ENCODE measurements at regions not wholly inside any gene's neighbourhood (a gene's known extent, or its start where the extent isn't known, plus 50 kb on each side); places are given as distances from the start of the nearest gene placed in this dataset.

GRCh38 chr10:121152033-121152432 is 300.9 kb downstream of the WDR11 start:
- ATAC-seq (ENCODE audit: low FRiP score), result no peak
- intact Hi-C loops (cut with DNase I), result no loop called here
- Histone ChIP-seq H3K27me3 (ENCODE audit: control insufficient read depth in 1 of 2, insufficient read depth in 2 of 2, low read length in 1 of 2) (no peaks in the 10 kb centered on the region), H3K9me3 (ENCODE audit: control insufficient read depth, low read length) (peaks cover 2% of the 10 kb centered on the region), H3K36me3 (ENCODE audit: control insufficient read depth in 1 of 2, insufficient read depth in 2 of 2, low read length in 1 of 2) (no peaks in the 10 kb centered on the region), H3K4me1 (ENCODE audit: control insufficient read depth in 1 of 2, insufficient read depth in 2 of 2, low read length in 2 of 2) (no peaks in the 10 kb centered on the region), H3K4me3 (ENCODE audit: low read length in 2 of 2) (no peak overlapping the region), H3K27ac (ENCODE audit: low read depth in 1 of 2, low read length in 2 of 2) (no peak overlapping the region)
- no peak for DNase-seq
- 85 to 86% methylated on average over 2 of the region's 2 CpGs for WGBS, 2 donors

DNA sequence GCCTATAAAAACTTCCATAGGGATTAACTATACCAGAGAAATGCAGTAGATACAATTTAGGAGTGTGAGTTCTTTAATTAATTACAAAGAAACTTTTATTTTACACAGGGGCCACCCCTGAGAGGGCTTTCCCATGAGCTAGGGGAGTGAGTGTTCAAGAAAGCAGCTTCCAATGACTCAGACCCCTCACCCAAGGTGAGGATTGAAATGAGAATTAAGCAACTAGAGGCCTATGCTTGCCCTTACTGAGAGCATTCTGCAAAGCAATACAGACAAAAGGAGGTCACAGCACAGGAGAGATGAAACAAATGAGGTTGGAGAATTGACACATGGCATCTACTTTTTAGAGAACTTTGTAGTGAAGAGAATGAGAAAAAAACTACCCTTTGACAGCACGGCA is 301.8 kb downstream of the WDR11 start:
- DNase-seq, result no peak
- Histone ChIP-seq H3K27me3 (ENCODE audit: control insufficient read depth in 1 of 2, insufficient read depth in 2 of 2, low read length in 1 of 2) (no peaks in the 10 kb centered on the region), H3K36me3 (ENCODE audit: control insufficient read depth in 1 of 2, insufficient read depth in 2 of 2, low read length in 1 of 2) (no peaks in the 10 kb centered on the region), H3K9me3 (ENCODE audit: control insufficient read depth, low read length) (peaks cover 2% of the 10 kb centered on the region), H3K27ac (ENCODE audit: low read depth in 1 of 2, low read length in 2 of 2) (no peak overlapping the region), H3K4me3 (ENCODE audit: low read length in 2 of 2) (no peak overlapping the region), H3K4me1 (ENCODE audit: control insufficient read depth in 1 of 2, insufficient read depth in 2 of 2, low read length in 2 of 2) (no peaks in the 10 kb centered on the region)
- no peak for ATAC-seq (ENCODE audit: low FRiP score)
- WGBS, 2 donors, result 86 to 89% methylated on average over 1 of the region's 1 CpG
- intact Hi-C loops (cut with DNase I), result no loop called here

DNA sequence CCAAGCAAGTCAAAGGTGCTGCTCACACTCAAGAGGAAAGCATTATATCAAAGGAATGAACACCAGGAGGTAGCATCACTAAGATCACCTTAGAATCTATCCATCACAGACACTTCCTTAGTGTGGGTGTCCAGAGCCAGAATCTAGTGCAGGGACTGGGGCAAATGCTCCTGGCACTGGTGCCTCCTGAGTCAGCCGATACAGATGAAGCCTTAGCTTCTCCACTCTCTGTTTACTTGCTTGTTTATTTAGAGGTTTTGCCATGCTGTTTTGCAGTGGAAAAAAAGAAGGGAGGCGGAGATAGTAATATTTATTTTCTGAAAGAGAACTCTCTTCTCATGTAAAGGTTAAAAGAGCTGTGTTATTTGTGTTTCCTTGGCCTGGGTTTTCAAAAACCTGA is 303.1 kb downstream of the WDR11 start:
- Histone ChIP-seq H3K4me1 (ENCODE audit: control insufficient read depth in 1 of 2, insufficient read depth in 2 of 2, low read length in 2 of 2) (no peaks in the 10 kb centered on the region), H3K36me3 (ENCODE audit: control insufficient read depth in 1 of 2, insufficient read depth in 2 of 2, low read length in 1 of 2) (no peaks in the 10 kb centered on the region), H3K4me3 (ENCODE audit: low read length in 2 of 2) (no peak overlapping the region), H3K9me3 (ENCODE audit: control insufficient read depth, low read length) (peaks cover 2% of the 10 kb centered on the region), H3K27me3 (ENCODE audit: control insufficient read depth in 1 of 2, insufficient read depth in 2 of 2, low read length in 1 of 2) (no peaks in the 10 kb centered on the region), H3K27ac (ENCODE audit: low read depth in 1 of 2, low read length in 2 of 2) (no peak overlapping the region)
- DNase-seq, result no peak
- WGBS, 2 donors, result 93 to 100% methylated on average over 2 of the region's 2 CpGs
- intact Hi-C loops (cut with DNase I), result no loop called here
- no peak for ATAC-seq (ENCODE audit: low FRiP score)

- Histone ChIP-seq H3K27me3 (ENCODE audit: control insufficient read depth in 1 of 2, insufficient read depth in 2 of 2, low read length in 1 of 2) (no peaks in the 10 kb centered on the region), H3K27ac (ENCODE audit: low read depth in 1 of 2, low read length in 2 of 2) (no peak overlapping the region), H3K4me3 (ENCODE audit: low read length in 2 of 2) (no peak overlapping the region), H3K36me3 (ENCODE audit: control insufficient read depth in 1 of 2, insufficient read depth in 2 of 2, low read length in 1 of 2) (no peaks in the 10 kb centered on the region), H3K9me3 (ENCODE audit: control insufficient read depth, low read length) (peaks cover 2% of the 10 kb centered on the region), H3K4me1 (ENCODE audit: control insufficient read depth in 1 of 2, insufficient read depth in 2 of 2, low read length in 2 of 2) (no peaks in the 10 kb centered on the region)
- ATAC-seq (ENCODE audit: low FRiP score) (no peak), DNase-seq (no peak)
- intact Hi-C loops (cut with DNase I), result no loop called here
- 62 to 66% methylated on average over 5 of the region's 5 CpGs for WGBS, 2 donors
Observed at GRCh38 chr10:121154846-121155245, 303.7 kb downstream of the WDR11 start.

GRCh38 chr10:121155742-121156474 is 304.7 kb downstream of the WDR11 start:
- Histone ChIP-seq H3K4me1 (ENCODE audit: control insufficient read depth in 1 of 2, insufficient read depth in 2 of 2, low read length in 2 of 2) (no peaks in the 10 kb centered on the region), H3K27me3 (ENCODE audit: control insufficient read depth in 1 of 2, insufficient read depth in 2 of 2, low read length in 1 of 2) (no peaks in the 10 kb centered on the region), H3K27ac (ENCODE audit: low read depth in 1 of 2, low read length in 2 of 2) (no peak overlapping the region), H3K36me3 (ENCODE audit: control insufficient read depth in 1 of 2, insufficient read depth in 2 of 2, low read length in 1 of 2) (no peaks in the 10 kb centered on the region), H3K4me3 (ENCODE audit: low read length in 2 of 2) (no peak overlapping the region), H3K9me3 (ENCODE audit: control insufficient read depth, low read length) (peaks cover 2% of the 10 kb centered on the region)
- no peak for DNase-seq
- intact Hi-C loops (cut with DNase I), result no loop called here
- WGBS, 2 donors, result 14% methylated on average over 5 of the region's 5 CpGs
- no peak for ATAC-seq (ENCODE audit: low FRiP score)

DNA sequence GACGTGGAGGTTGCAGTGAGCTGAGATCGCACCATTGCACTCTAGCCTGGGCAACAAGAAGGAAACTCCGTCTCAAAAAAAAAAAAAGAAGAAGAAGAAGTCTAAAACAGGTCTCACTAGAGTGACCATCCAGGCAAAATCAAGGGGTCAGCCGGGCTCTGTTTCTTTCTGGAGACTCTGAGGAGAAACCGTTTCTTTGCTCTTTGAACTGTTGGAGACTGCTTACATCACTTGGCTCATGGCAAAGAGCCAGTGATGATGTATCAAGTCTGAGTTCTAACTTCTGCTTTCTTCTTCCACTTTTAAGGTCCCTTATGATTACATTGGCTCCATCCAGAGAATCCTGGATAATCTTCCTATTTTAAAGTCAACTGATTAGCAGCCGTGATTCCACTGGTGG is 306.8 kb downstream of the WDR11 start:
- Histone ChIP-seq H3K4me3 (ENCODE audit: low read length in 2 of 2) (no peak overlapping the region), H3K27ac (ENCODE audit: low read depth in 1 of 2, low read length in 2 of 2) (no peak overlapping the region), H3K27me3 (ENCODE audit: control insufficient read depth in 1 of 2, insufficient read depth in 2 of 2, low read length in 1 of 2) (no peaks in the 10 kb centered on the region), H3K36me3 (ENCODE audit: control insufficient read depth in 1 of 2, insufficient read depth in 2 of 2, low read length in 1 of 2) (no peaks in the 10 kb centered on the region), H3K9me3 (ENCODE audit: control insufficient read depth, low read length) (no peaks in the 10 kb centered on the region), H3K4me1 (ENCODE audit: control insufficient read depth in 1 of 2, insufficient read depth in 2 of 2, low read length in 2 of 2) (no peaks in the 10 kb centered on the region)
- 31 to 49% methylated on average over 5 of the region's 6 CpGs for WGBS, 2 donors
- intact Hi-C loops (cut with DNase I), result no loop called here
- no peak for ATAC-seq (ENCODE audit: low FRiP score)
- peak in 1 of 2 donors; percentile 74 for DNase-seq

GRCh38 chr10:121158988-121159579 is 307.9 kb downstream of the WDR11 start:
- H3K4me3 ChIP-seq (ENCODE audit: low read length in 2 of 2), result no peak overlapping the region
- peaks cover 1% of the 10 kb centered on the region for H3K9me3 ChIP-seq (ENCODE audit: control insufficient read depth, low read length)
- H3K4me1 ChIP-seq (ENCODE audit: control insufficient read depth in 1 of 2, insufficient read depth in 2 of 2, low read length in 2 of 2), result no peaks in the 10 kb centered on the region
- H3K27me3 ChIP-seq (ENCODE audit: control insufficient read depth in 1 of 2, insufficient read depth in 2 of 2, low read length in 1 of 2), result no peaks in the 10 kb centered on the region
- no peak for DNase-seq
- H3K36me3 ChIP-seq (ENCODE audit: control insufficient read depth in 1 of 2, insufficient read depth in 2 of 2, low read length in 1 of 2), result no peaks in the 10 kb centered on the region
- 49 to 56% methylated on average over 2 of the region's 2 CpGs for WGBS, 2 donors
- intact Hi-C loops (cut with DNase I), result no loop called here
- ATAC-seq (ENCODE audit: low FRiP score), result no peak
- no peak overlapping the region for H3K27ac ChIP-seq (ENCODE audit: low read depth in 1 of 2, low read length in 2 of 2)

DNA sequence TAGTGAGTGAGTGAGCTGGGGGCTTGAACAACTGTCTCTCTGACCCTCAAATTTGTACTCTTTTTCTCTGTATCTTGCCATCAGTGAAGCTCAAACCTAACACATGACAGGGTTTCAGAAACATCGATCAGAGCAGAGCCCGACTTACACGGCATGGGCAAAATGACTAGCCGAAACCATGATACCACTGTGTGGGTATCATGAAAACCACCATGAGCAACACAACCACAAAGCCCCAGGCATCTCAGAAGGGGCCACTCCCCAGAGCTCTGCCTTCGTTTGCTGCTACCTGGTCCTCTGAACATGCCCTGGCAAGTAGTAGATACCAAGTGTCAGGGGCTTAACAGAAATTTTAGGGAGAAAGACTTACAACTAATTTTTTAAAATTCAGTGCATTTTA is 308.5 kb downstream of the WDR11 start:
- H3K27me3 ChIP-seq (ENCODE audit: control insufficient read depth in 1 of 2, insufficient read depth in 2 of 2, low read length in 1 of 2), result no peaks in the 10 kb centered on the region
- H3K4me1 ChIP-seq (ENCODE audit: control insufficient read depth in 1 of 2, insufficient read depth in 2 of 2, low read length in 2 of 2), result no peaks in the 10 kb centered on the region
- no peak overlapping the region for H3K4me3 ChIP-seq (ENCODE audit: low read length in 2 of 2)
- H3K36me3 ChIP-seq (ENCODE audit: control insufficient read depth in 1 of 2, insufficient read depth in 2 of 2, low read length in 1 of 2), result no peaks in the 10 kb centered on the region
- no peak overlapping the region for H3K27ac ChIP-seq (ENCODE audit: low read depth in 1 of 2, low read length in 2 of 2)
- ATAC-seq (ENCODE audit: low FRiP score), result no peak
- H3K9me3 ChIP-seq (ENCODE audit: control insufficient read depth, low read length), result peaks cover 1% of the 10 kb centered on the region
- DNase-seq, result no peak
- intact Hi-C loops (cut with DNase I), result no loop called here
- WGBS, 2 donors, result 83 to 96% methylated on average over 5 of the region's 5 CpGs

DNA sequence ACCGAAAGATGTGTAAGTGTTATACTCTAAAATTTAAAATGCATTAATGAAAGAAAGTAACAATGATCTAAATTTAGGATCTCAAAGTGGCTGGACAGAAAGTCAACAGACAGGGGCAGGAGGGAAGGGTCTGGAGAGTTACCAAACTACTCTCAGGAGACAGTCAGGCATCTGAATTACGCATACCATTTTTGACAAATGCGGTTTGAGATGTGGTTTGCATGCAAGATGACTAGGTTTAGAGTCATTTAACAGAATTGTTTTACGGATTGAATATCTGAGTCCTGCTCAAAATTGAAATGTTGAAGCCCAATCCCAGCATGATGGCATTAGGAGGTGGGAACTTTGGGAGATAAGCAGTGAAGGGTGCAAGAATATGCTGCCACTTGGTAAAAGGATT is 314.1 kb downstream of the WDR11 start:
- no peaks in the 10 kb centered on the region for H3K36me3 ChIP-seq (ENCODE audit: control insufficient read depth in 1 of 2, insufficient read depth in 2 of 2, low read length in 1 of 2)
- no peak overlapping the region for H3K27ac ChIP-seq (ENCODE audit: low read depth in 1 of 2, low read length in 2 of 2)
- intact Hi-C loops (cut with DNase I), result no loop called here
- H3K4me1 ChIP-seq (ENCODE audit: control insufficient read depth in 1 of 2, insufficient read depth in 2 of 2, low read length in 2 of 2), result peaks cover 0 to 4% of the 10 kb centered on the region in 2 donors
- peaks cover 0 to 2% of the 10 kb centered on the region in 2 donors for H3K27me3 ChIP-seq (ENCODE audit: control insufficient read depth in 1 of 2, insufficient read depth in 2 of 2, low read length in 1 of 2)
- WGBS, 2 donors, result 60 to 63% methylated on average over 4 of the region's 4 CpGs
- no peak for ATAC-seq (ENCODE audit: low FRiP score)
- H3K4me3 ChIP-seq (ENCODE audit: low read length in 2 of 2), result no peak overlapping the region
- peaks cover 1% of the 10 kb centered on the region for H3K9me3 ChIP-seq (ENCODE audit: control insufficient read depth, low read length)
- no peak for DNase-seq

Data from aorta (tissue), 5 donors.